ENCODE measurements at regions not wholly inside any gene's neighbourhood (a gene's known extent, or its start where the extent isn't known, plus 50 kb on each side); places are given as distances from the start of the nearest gene placed in this dataset.

- no peaks in the 10 kb centered on the region for H3K27me3 Mint-ChIP-seq (ENCODE audit: low read depth)
- no peak for DNase-seq (ENCODE audit: low spot score)
- no peak overlapping the region for H3K4me3 Mint-ChIP-seq
- H3K9me3 Mint-ChIP-seq = peaks cover 31% of the 10 kb centered on the region
- no peak overlapping the region for H3K27ac Mint-ChIP-seq
- H3K36me3 Mint-ChIP-seq (ENCODE audit: low read depth) = peaks cover 6% of the 10 kb centered on the region
- no peaks in the 10 kb centered on the region for H3K4me1 Mint-ChIP-seq (ENCODE audit: low read depth)
These were observed 61.3 kb upstream of the CYSLTR1 start for GRCh38 chrX:78388663-78389062.

GRCh38 chrX:78387364-78387763 lies 60.0 kb upstream of the CYSLTR1 start:
- H3K27me3 Mint-ChIP-seq (ENCODE audit: low read depth) = no peaks in the 10 kb centered on the region
- no peaks in the 10 kb centered on the region for H3K4me1 Mint-ChIP-seq (ENCODE audit: low read depth)
- H3K36me3 Mint-ChIP-seq (ENCODE audit: low read depth) = peaks cover 6% of the 10 kb centered on the region
- H3K27ac Mint-ChIP-seq = no peak overlapping the region
- peaks cover 31% of the 10 kb centered on the region for H3K9me3 Mint-ChIP-seq
- DNase-seq (ENCODE audit: low spot score) = no peak
- H3K4me3 Mint-ChIP-seq = no peak overlapping the region

GRCh38 chrX:78384486-78384885 lies 57.1 kb upstream of the CYSLTR1 start:
- Mint-ChIP-seq H3K4me1 (ENCODE audit: low read depth) (peaks cover 2% of the 10 kb centered on the region), H3K36me3 (ENCODE audit: low read depth) (peaks cover 10% of the 10 kb centered on the region), H3K9me3 (peaks cover 34% of the 10 kb centered on the region), H3K27me3 (ENCODE audit: low read depth) (no peaks in the 10 kb centered on the region), H3K4me3 (no peak overlapping the region), H3K27ac (no peak overlapping the region)
- DNase-seq (ENCODE audit: low spot score) = no peak

GRCh38 chrX:78383594-78383993 lies 56.2 kb upstream of the CYSLTR1 start:
- peaks cover 8% of the 10 kb centered on the region for H3K4me1 Mint-ChIP-seq (ENCODE audit: low read depth)
- peaks cover 9% of the 10 kb centered on the region for H3K36me3 Mint-ChIP-seq (ENCODE audit: low read depth)
- no peak overlapping the region for H3K4me3 Mint-ChIP-seq
- H3K9me3 Mint-ChIP-seq = peaks cover 27% of the 10 kb centered on the region
- H3K27me3 Mint-ChIP-seq (ENCODE audit: low read depth) = no peaks in the 10 kb centered on the region
- DNase-seq (ENCODE audit: low spot score) = no peak
- H3K27ac Mint-ChIP-seq = no peak overlapping the region

GRCh38 chrX:78378476-78379115 lies 51.2 kb upstream of the CYSLTR1 start:
- H3K27ac Mint-ChIP-seq = peak overlapping the region; percentile 31

More at GRCh38 chrX:78378476-78379115, 51.2 kb upstream of the CYSLTR1 start:
- Mint-ChIP-seq H3K9me3 (peaks cover 9% of the 10 kb centered on the region), H3K4me3 (no peak overlapping the region), H3K36me3 (ENCODE audit: low read depth) (peaks cover 8% of the 10 kb centered on the region), H3K4me1 (ENCODE audit: low read depth) (peaks cover 27% of the 10 kb centered on the region), H3K27me3 (ENCODE audit: low read depth) (no peaks in the 10 kb centered on the region)
- DNase-seq (ENCODE audit: low spot score) = no peak

Measured in T-helper 2 cell treated with Interferon-gamma antibody and Interleukin-4, amounts not matched to agents 5 μg/mL and 100 μg/mL, for 36 hours (primary cell).